ENCODE measurements at regions not wholly inside any gene's neighbourhood (a gene's known extent, or its start where the extent isn't known, plus 50 kb on each side); places are given as distances from the start of the nearest gene placed in this dataset.

DNA sequence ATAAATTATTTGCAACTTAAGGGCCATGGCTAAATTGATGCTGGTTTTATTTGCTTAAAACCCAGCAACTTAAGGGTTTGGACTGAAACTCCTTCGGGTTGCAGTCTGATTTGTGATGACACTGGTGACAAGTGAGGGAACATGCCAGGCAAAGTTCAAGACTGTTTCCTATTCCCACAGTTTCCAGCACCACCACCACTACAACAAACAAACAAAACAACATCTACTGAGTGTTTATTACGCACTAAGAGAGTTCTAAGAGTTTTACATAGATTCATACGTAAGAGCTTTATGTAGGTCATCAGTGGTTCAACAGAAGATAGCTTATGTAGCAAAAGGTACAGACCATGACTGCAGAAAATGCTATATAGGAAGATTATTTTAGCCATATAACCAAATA lies 1582.1 kb downstream of the BRINP3 start:
- no peak overlapping the region for H3K4me3 ChIP-seq (ENCODE audit: low read depth, low read length)
- TF ChIP-seq, protein P1, sequence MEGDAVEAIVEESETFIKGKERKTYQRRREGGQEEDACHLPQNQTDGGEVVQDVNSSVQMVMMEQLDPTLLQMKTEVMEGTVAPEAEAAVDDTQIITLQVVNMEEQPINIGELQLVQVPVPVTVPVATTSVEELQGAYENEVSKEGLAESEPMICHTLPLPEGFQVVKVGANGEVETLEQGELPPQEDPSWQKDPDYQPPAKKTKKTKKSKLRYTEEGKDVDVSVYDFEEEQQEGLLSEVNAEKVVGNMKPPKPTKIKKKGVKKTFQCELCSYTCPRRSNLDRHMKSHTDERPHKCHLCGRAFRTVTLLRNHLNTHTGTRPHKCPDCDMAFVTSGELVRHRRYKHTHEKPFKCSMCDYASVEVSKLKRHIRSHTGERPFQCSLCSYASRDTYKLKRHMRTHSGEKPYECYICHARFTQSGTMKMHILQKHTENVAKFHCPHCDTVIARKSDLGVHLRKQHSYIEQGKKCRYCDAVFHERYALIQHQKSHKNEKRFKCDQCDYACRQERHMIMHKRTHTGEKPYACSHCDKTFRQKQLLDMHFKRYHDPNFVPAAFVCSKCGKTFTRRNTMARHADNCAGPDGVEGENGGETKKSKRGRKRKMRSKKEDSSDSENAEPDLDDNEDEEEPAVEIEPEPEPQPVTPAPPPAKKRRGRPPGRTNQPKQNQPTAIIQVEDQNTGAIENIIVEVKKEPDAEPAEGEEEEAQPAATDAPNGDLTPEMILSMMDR (IDR thresholded peaks at IDR 0.05; ENCODE audit: low read depth, low read length), result no peak

DNA sequence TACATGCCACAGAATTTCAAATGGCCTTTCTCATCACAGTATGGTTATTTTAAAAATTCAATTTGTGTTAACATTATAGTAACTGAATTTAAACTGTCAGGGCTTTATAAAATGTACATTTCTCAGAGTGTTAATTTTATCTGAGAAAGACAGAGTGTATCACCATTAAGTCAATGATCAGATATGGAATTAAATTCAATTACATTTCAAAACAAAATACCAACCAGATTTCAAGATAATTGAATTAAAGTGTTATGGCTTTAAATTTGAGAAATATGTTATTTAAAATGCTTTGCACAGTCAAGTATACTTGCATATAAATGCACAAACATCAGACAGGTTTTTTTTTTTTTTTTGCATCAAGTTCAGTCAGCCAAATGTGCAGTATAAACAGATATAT lies 1574.4 kb downstream of the BRINP3 start:
- no peak overlapping the region for H3K4me3 ChIP-seq (ENCODE audit: low read depth, low read length)
- TF ChIP-seq, protein P1 (IDR thresholded peaks at IDR 0.05; ENCODE audit: low read depth, low read length), result no peak

DNA sequence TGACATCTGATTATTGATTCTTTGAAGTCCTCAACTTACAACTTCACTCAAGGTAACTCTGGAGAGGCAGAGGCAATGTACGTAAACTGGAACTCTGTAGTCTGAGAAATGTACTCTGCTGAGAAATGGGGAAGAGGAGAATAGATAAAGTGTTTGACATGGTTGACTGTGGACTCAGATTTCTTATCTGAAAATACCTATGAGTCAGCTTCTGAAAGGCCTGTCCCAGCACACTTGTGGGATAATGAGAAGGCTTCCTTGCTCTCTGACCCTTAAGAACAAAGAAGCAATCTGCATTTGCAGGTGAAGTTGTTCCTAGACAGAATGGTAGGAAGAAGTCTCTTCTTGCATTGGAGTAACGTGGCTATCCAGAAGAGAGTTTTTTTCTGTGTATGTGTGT lies 1573.5 kb downstream of the BRINP3 start:
- TF ChIP-seq, protein P1 (IDR thresholded peaks at IDR 0.05; ENCODE audit: low read depth, low read length), result no peak
- no peak overlapping the region for H3K4me3 ChIP-seq (ENCODE audit: low read depth, low read length)

DNA sequence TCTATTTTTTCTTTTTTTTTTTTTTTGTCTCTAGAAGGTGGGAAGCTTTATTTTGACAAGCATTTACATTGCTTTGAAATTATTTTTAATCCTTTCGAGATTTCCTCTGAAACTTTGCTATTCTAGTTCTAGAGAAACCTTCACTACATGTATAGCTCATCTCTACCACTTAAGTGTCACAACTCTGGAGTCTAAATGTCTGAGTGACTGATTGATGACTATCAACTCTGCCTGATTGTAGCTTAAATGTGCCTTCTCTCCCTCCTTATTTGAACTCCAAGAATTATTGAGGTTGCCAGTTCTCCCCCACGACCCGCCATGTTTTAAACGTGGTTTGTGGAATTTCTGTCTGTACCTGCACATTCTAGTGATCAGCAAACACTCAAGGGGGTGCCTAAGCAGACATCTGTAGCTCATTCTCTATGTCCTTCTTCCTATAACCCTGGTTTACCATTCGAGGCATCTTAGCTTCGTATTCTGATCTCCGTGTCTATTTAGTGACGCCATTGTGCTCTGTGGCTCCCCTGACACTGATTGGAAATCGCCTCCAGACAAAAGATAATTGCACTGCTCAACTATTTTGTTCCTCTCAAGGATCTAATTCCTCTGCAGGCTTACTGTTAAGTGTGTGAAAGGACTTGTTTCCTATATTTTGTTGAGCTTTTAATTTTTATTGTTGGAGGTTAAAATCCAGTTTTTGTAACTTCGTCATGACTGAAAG lies 1570.6 kb downstream of the BRINP3 start:
- TF ChIP-seq, protein P1 (IDR thresholded peaks at IDR 0.05; ENCODE audit: low read depth, low read length), result no peak
- H3K4me3 ChIP-seq (ENCODE audit: low read depth, low read length), result no peak overlapping the region

DNA sequence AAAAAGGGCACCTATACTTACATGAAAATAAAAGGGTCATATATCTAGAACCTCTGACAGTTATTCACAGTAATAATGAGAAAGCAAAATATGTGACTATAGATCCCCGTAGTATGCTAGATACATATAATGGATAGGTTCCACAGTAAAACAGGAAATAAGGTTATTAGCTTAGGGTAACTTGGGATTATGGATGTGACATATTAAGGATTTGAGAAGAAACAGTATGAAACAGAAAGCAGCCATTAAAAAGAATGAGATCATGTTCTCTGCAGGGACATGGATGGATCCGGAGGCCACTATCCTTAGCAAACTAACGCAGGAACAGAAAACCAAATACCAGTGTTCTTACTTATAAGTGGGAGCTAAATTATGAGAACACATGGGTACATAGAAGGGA lies 1547.3 kb downstream of the BRINP3 start:
- TF ChIP-seq, protein P1 (IDR thresholded peaks at IDR 0.05; ENCODE audit: low read depth, low read length), result no peak
- H3K4me3 ChIP-seq (ENCODE audit: low read depth, low read length), result no peak overlapping the region

DNA sequence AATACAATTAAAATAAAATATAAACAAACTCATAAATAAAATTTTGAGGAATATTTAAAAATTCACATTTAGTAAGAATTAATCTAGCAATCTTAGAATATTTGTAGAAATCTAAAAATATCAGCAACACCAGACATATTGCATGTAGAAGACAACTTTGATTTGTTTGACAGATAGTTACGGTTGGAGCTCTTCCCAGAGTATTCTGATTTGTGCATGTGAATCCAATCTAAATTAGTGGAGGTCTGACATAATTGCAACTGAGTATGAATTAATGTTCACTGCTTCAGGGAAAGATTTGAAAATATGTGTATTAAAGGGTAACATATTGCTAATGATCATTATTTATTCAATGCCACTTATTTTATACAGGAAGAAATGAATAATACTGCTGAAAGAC lies 1546.2 kb downstream of the BRINP3 start:
- no peak overlapping the region for H3K4me3 ChIP-seq (ENCODE audit: low read depth, low read length)
- TF ChIP-seq, protein P1 (IDR thresholded peaks at IDR 0.05; ENCODE audit: low read depth, low read length), result no peak

DNA sequence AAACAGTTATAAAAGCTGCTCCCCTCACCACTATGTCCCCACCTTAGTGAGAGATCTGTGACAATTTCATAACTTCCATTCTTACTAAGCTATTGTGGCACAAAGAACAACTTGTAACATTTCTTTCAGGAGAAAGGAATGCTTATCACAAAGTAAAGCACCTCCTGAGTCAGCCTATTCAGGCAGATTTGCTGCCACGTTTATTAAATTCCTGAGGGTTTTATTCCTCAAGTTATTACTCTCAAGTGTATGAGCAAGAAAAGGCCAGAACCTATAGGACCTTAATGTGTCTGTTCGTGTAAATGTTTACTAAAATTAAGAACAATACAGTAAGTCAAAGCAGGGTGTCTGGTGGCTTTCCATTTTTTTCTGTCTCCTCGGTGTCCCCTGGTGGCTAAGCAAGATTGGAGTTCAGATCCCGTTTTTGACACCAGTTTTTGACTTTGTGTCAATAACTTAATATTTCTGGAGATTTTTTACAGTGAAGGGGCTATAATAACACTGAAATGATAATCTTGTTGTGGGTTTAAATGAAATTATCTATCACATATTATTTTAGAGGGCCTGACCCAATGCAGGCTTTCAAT lies 1539.6 kb downstream of the BRINP3 start:
- TF ChIP-seq, protein P1 (IDR thresholded peaks at IDR 0.05; ENCODE audit: low read depth, low read length), result no peak
- no peak overlapping the region for H3K4me3 ChIP-seq (ENCODE audit: low read depth, low read length)

Data from WI38 (cell line).